ENCODE measurements at regions not wholly inside any gene's neighbourhood (a gene's known extent, or its start where the extent isn't known, plus 50 kb on each side); places are given as distances from the start of the nearest gene placed in this dataset.
"Not testable (repeated sequence)": the region's sequence is repeated elsewhere in the genome, so short reads cannot be mapped to it uniquely, and the experiment has no call there.

GRCh38 chr5:63554191-63554590 lies 408.1 kb downstream of the HTR1A start:
- no peak for DNase-seq

DNA sequence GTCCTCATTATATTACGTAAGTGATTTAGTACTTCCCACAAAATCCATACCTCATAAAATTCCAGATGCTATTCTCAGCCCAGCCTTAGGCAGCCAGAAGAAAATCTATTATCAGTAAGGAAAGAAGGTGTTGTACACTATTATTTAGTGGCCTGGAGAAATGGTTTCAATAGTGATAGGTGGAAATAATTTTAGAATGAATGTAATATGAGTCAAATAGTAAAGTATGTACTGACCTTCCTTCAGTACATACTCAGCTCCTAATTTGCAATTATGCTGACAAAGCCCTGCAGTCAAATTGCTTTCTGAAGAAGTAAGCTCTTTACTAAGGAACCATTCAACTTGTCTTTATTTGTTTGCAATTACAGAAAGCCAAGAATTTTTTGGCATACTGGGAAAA lies 409.2 kb downstream of the HTR1A start:
- DNase-seq = no peak

DNA sequence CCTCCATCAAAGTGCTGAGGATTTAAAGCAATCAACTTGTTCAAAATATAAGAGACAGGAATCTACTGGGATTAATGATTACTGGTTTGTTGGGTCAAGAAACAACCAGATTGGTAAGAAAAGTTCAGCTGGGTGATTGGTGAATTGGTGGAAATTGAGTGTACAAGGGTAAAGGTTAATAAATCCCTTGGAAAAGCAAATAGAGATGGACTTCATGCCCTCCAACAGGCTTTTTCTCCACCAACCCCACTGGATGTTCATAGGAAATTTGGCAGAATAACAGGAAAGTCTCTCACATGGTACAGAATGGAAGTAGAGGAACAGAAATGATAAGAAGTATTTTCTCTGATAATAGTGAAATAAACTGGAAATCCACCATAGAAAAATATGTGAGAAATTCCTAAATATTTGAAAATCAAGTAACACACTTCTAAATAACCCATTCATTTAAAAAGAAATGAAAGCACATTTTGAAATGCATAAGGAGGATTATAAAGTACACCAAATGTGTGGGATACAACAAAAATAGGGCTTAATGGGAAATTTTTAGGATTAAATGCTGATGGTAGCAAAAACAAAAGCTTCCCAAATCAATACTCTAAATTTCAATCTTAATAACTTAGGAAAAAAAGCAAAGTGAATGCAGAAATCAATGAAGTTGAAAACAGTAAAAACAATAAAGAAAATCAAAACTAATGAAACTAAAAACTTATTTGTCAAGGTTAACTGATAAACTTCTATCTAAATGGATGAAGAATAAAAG lies 426.2 kb downstream of the HTR1A start:
- no peak for DNase-seq

GRCh38 chr5:63524281-63524680 lies 438.0 kb downstream of the HTR1A start:
- DNase-seq = no peak

DNA sequence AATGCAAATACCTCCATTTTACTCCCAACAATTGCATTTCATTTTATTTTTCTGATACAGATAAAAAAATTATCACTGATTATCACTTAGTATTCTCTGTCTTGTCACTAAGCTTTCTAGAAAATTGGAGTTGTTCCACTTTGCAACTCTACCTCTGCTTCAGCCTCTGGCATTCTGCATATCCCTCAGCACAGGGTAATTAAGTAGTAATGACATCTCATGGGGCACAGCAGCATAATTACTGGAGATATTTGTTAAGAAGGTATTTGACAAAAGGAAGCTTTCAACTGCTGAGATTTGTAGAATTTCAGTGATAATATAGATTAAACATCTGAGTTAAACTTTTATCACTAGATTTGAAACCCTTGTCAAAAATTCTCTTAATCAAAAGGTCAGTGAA lies 446.2 kb downstream of the HTR1A start:
- no peak for DNase-seq

- no peak for DNase-seq
Measured at GRCh38 chr5:63500242-63500641, 462.0 kb downstream of the HTR1A start.

GRCh38 chr5:63495225-63495624 lies 467.0 kb downstream of the HTR1A start:
- no peak for DNase-seq

DNA sequence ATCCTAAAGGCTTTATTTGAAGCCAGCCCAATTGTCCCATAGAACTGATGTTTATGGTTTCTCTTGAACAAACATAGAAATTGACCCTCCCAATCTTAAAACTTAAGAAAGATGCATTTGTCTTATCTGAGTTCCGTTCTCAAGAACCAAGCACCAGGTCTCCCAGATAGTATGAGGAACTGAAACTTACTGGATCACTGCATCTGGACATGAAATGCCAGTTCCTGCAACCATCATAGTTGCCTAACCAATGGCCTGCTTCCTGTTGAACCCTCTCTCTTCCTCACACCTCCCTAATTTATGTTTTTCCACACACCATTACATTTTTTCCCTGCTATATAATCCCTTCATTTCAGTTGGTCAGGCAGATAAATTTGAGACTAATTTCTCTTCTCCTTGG lies 478.9 kb downstream of the HTR1A start:
- DNase-seq = no peak

GRCh38 chr5:63473335-63473967 lies 488.8 kb downstream of the HTR1A start:
- no peak for DNase-seq

GRCh38 chr5:63456279-63456678 lies 506.0 kb downstream of the HTR1A start:
- DNase-seq = no peak

- no peak for DNase-seq
Measured at GRCh38 chr5:63451188-63451587, 511.1 kb downstream of the HTR1A start.

GRCh38 chr5:63439537-63439936 lies 522.7 kb downstream of the HTR1A start:
- no peak for DNase-seq

GRCh38 chr5:63409737-63410136 lies 552.5 kb downstream of the HTR1A start:
- no peak for DNase-seq

GRCh38 chr5:63408984-63409383 lies 553.3 kb downstream of the HTR1A start:
- no peak for DNase-seq

GRCh38 chr5:63401436-63402046 lies 560.7 kb downstream of the HTR1A start:
- DNase-seq = no peak

- no peak for DNase-seq
Measured at GRCh38 chr5:63400079-63400478, 562.2 kb downstream of the HTR1A start.

GRCh38 chr5:63398346-63398745 lies 563.9 kb downstream of the HTR1A start:
- no peak for DNase-seq

GRCh38 chr5:63388188-63388587 lies 574.1 kb downstream of the HTR1A start:
- not testable (repeated sequence) for DNase-seq

DNA sequence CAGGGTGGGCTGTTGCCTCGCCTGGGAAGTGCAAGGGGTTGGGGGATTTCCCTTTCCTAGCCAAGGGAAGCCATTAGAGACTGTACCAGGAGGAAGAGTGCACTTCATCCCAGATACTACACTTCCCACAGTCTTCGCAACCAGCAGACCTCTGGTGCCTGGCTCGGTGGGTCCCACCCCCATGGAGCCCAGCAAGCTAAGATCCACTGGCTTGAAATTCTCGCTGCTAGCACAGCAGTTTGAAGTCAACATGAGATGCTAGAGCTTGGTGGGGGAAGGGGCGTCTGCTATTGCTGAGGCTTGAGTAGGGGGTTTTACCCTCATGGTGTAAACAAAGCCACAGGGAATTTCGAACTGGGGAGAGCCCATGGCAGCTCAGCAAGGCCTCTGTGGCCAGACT lies 586.4 kb downstream of the HTR1A start:
- DNase-seq = no peak

DNA sequence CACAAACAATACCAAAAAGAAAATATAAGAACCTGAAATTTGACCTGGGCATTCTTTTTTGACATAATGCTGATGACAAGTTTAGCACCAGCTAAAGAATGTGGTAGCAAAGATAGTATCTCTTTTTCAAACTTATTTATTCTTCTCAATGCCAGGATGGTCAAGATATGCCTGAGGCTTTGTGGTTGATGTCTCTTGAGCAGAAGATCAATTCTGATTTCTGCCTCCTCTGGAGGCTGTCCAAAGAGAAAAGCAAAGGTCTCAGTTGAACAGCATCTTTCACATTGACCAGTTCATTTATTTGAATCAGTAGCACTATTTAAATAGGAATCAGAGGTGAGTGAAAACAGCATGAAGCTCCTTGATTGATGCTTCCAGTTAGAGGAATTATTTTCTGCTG lies 588.2 kb downstream of the HTR1A start:
- DNase-seq = no peak

GRCh38 chr5:63351164-63351563 lies 611.1 kb downstream of the HTR1A start:
- DNase-seq = no peak

- DNase-seq = no peak
Measured at GRCh38 chr5:63346451-63346850, 615.8 kb downstream of the HTR1A start.

DNA sequence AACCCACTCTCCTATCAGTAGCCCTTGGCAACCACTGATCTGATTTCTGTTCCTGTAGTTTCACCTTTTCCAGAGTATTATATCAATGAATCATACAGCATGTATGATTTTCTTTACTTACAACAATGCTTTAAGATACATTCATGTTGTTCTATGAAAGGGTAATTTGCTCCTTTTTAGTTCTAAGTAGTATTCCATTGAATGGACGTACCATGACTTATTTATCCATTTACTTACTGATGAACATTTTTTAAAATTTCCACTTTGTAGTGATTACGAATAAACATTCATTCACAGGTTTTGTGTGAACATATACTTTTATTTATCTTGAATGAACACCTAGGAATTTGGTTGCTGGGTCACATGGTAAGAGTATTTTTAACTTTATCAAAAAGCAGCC lies 620.8 kb downstream of the HTR1A start:
- no peak for DNase-seq

DNA sequence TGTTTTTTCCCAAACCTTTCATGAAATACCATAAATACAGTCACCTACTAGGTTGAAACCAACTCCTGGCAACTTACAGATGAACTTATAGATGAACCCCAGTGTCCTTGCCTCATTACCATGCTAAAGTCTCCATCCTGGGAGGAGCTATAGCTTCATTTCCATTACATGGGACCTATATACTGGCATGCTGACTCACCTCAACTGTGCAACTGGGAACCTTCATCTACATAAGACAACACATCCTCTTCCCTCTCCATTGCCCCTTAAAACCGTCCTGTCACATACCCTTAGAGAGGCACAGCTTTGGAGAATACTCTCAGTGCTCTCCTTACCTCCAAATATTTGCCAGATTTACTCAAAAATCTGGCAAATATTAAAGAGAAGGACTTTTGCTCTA lies 638.3 kb downstream of the HTR1A start:
- no peak for DNase-seq

Measured in CD4-positive, alpha-beta T cell treated with Interleukin-15 for 1 hour (primary cell).